PC-3 (cell line): ENCODE measurements at regions not wholly inside any gene's neighbourhood (a gene's known extent, or its start where the extent isn't known, plus 50 kb on each side); places are given as distances from the start of the nearest gene placed in this dataset.

Experiments used
- ATAC-seq: fragments of 200-7000 bp; cut with Tn5 transposase; 2 replicates; pipeline ENCODE4 v1.9.1; 2020; ENCODE audit warnings: mild to moderate bottlenecking, moderate library complexity
- BruUV-seq: library from RNA; stranded (reverse); fragments of 400-500 nt; replicated peaks from 2 replicates; lab custom pipeline; 2021; lab: Mats Ljungman, UMichigan
- CTCF ChIA-PET: fragments of 300-600 bp; sonication (Branson Sonifier 250); formaldehyde crosslinking; loops from one replicate; lab custom pipeline; 2022; ENCODE audit warnings: antibody characterized with exemption; lab: Charles Lee
- POLR2A ChIA-PET: fragments of 300-600 bp; sonication (Branson Sonifier 250); formaldehyde crosslinking; loops from one replicate; lab custom pipeline; 2022; ENCODE audit warnings: antibody characterized with exemption; ENCODE audit not compliant: unreplicated experiment; lab: Charles Lee
- DNase-seq: peaks from one replicate; pipeline ENCODE4 v3.0.0-alpha.2; 2015
- H2AFZ ChIP-seq: fragments of 300-600 bp; sonication (generic); 2 replicates; pipeline ENCODE4 v1.6.0; 2016; ENCODE audit warnings: antibody characterized with exemption, low read length
- H3F3A ChIP-seq: fragments of 300-600 bp; sonication (generic); one replicate; pipeline ENCODE4 v1.6.0; 2017; ENCODE audit warnings: antibody characterized with exemption, low read length, control low read depth, mild to moderate bottlenecking; ENCODE audit not compliant: unreplicated experiment
- H3K27ac ChIP-seq: fragments of 300-600 bp; sonication (generic); 2 replicates; pipeline ENCODE4 v1.5.1; 2016; ENCODE audit warnings: mild to moderate bottlenecking, low read length
- H3K27me3 ChIP-seq: fragments of 300-600 bp; sonication (generic); 2 replicates; pipeline ENCODE4 v1.6.1; 2016; ENCODE audit warnings: low read length, mixed read lengths
- H3K36me3 ChIP-seq: fragments of 300-600 bp; sonication (generic); 2 replicates; pipeline ENCODE4 v1.6.1; 2016; ENCODE audit warnings: low read depth, mixed run types, low read length, mixed read lengths
- H3K4me1 ChIP-seq: fragments of 300-600 bp; sonication (generic); 2 replicates; pipeline ENCODE4 v1.5.1; 2016; ENCODE audit warnings: low read length; ENCODE audit not compliant: insufficient read depth
- H3K4me2 ChIP-seq: fragments of 300-600 bp; sonication (generic); 2 replicates; pipeline ENCODE4 v1.6.0; 2016; ENCODE audit warnings: low read length
- H3K4me3 ChIP-seq: fragments of 300-600 bp; sonication (generic); 2 replicates; pipeline ENCODE4 v1.5.1; 2016; ENCODE audit warnings: mild to moderate bottlenecking, low read length, mixed read lengths
- H3K79me2 ChIP-seq: fragments of 300-600 bp; sonication (generic); 2 replicates; pipeline ENCODE4 v1.6.1; 2017; ENCODE audit warnings: low read length, mixed read lengths
- H3K9ac ChIP-seq: fragments of 300-600 bp; sonication (generic); 2 replicates; pipeline ENCODE4 v1.6.0; 2016; ENCODE audit warnings: mild to moderate bottlenecking, low read length
- H3K9me2 ChIP-seq: fragments of 300-600 bp; sonication (generic); replicated peaks from 2 replicates; pipeline ENCODE4 v1.6.1; 2016; ENCODE audit warnings: mixed run types, low read length, mixed read lengths
- H3K9me3 ChIP-seq: fragments of 300-600 bp; sonication (generic); 2 replicates; pipeline ENCODE4 v1.6.1; 2016; ENCODE audit warnings: low read length, mixed read lengths
- H4K20me1 ChIP-seq: fragments of 300-600 bp; sonication (generic); 2 replicates; pipeline ENCODE4 v1.6.1; 2016; ENCODE audit warnings: low read length, mixed read lengths
- EZH2 ChIP-seq: fragments of 300-600 bp; sonication (generic); IDR thresholded peaks from one replicate; pipeline ENCODE4 v1.6.1; 2017; ENCODE audit warnings: antibody characterized with exemption, mild to moderate bottlenecking, low read length; ENCODE audit not compliant: unreplicated experiment
- EZH2phosphoT487 ChIP-seq: fragments of 300-600 bp; sonication (generic); IDR thresholded peaks from 2 replicates; pipeline ENCODE4 v1.6.1; 2018; ENCODE audit warnings: mild to moderate bottlenecking, antibody characterized with exemption, low read length, borderline replicate concordance
- intact Hi-C: fragments of 100-400 bp; cut with micrococcal nuclease; formaldehyde crosslinking; loops from 2 replicates; pipeline ENCODE4 v1.9.0; 2023
- TF ChIP-seq, protein P1 (sequence below): fragments of 300-600 bp; sonication (generic); conservative IDR thresholded peaks from 2 replicates; pipeline ENCODE4 v1.5.1; 2017; ENCODE audit warnings: antibody characterized with exemption, low read depth, mild to moderate bottlenecking, low read length

DNA sequence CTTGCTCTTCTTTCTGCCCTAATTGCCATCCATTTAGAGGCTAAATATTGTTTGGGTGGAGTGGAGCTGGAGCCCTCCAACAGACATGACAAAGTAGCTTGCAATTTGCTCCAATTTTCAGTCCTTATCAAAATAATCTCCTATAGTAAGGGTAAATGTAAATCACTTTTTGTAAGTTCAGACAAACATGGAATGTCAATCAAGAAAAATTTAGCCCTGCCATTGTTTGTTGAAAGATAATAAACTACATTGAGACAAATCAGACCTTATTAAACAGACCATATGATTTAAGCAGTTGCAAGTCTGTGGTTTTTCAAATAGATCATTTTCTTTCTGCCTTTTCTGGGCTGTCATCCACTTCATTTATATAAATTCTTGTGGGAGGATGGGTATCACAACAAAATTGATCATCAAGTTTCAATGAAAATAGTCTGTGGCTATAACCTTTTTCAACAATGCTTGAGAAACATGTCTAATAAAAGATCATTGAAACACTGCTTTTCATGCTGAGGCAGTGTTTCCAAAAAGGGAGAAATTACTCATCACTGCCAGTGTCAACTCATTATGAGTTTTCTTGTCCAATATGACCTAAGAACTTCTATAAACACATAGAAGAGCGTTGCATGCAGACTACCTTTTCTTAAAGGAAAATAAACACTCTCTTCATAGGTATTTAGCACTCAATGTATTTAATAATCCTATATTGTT is 1152.0 kb upstream of the B3GALT2 start:
- H2AFZ ChIP-seq: no peak overlapping the region
- no peak overlapping the region for H3K4me3 ChIP-seq
- H3K9me3 ChIP-seq: no peaks in the 10 kb centered on the region
- ChIA-PET CTCF (no interaction called here), POLR2A (no interaction called here)
- intact Hi-C loops: no loop called here
- no peaks in the 10 kb centered on the region for H3K9me2 ChIP-seq
- DNase-seq (peak; percentile 11), ATAC-seq (0 out of 2 replicates have a peak, but pooled peaks have one; percentile 38)
- no peaks in the 10 kb centered on the region for H4K20me1 ChIP-seq
- H3K9ac ChIP-seq: no peak overlapping the region
- H3K4me2 ChIP-seq: no peak overlapping the region
- H3K27ac ChIP-seq: no peak overlapping the region
- H3K36me3 ChIP-seq: no peaks in the 10 kb centered on the region
- BruUV-seq: no TSS peak
- H3K27me3 ChIP-seq: no peaks in the 10 kb centered on the region
- no peaks in the 10 kb centered on the region for H3K79me2 ChIP-seq
- no peaks in the 10 kb centered on the region for H3F3A ChIP-seq
- no peak for TF ChIP-seq EZH2
- TF ChIP-seq, protein P1, sequence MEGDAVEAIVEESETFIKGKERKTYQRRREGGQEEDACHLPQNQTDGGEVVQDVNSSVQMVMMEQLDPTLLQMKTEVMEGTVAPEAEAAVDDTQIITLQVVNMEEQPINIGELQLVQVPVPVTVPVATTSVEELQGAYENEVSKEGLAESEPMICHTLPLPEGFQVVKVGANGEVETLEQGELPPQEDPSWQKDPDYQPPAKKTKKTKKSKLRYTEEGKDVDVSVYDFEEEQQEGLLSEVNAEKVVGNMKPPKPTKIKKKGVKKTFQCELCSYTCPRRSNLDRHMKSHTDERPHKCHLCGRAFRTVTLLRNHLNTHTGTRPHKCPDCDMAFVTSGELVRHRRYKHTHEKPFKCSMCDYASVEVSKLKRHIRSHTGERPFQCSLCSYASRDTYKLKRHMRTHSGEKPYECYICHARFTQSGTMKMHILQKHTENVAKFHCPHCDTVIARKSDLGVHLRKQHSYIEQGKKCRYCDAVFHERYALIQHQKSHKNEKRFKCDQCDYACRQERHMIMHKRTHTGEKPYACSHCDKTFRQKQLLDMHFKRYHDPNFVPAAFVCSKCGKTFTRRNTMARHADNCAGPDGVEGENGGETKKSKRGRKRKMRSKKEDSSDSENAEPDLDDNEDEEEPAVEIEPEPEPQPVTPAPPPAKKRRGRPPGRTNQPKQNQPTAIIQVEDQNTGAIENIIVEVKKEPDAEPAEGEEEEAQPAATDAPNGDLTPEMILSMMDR: no peak
- TF ChIP-seq EZH2phosphoT487: no peak
- H3K4me1 ChIP-seq: no peaks in the 10 kb centered on the region

DNA sequence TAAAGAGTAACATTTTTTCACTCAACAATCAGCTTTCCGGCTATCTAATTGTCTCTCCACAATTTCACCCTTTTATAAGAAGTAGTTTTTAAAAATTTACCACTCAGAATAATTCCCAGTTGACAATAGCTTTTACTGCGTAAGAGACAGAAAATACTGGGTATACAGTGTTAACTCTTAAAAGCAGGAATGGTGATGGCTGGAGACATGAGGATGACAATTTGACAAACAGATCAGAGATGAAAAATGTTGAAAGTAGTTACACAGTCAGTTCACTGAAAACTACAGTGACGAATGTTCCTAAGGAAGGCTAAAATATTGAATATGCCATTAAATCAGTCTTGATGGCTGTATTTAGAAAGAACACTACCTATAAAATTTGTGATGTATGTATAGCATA is 1146.8 kb upstream of the B3GALT2 start:
- no peak for TF ChIP-seq EZH2phosphoT487
- TF ChIP-seq, protein P1: no peak
- TF ChIP-seq EZH2: no peak
- intact Hi-C loops: no loop called here
- ChIA-PET POLR2A (no interaction called here), CTCF (no interaction called here)
- Histone ChIP-seq H3F3A (no peaks in the 10 kb centered on the region), H3K9me2 (no peaks in the 10 kb centered on the region), H4K20me1 (no peaks in the 10 kb centered on the region), H3K4me1 (no peaks in the 10 kb centered on the region), H3K4me3 (no peak overlapping the region), H3K79me2 (no peaks in the 10 kb centered on the region), H2AFZ (no peak overlapping the region), H3K4me2 (no peak overlapping the region), H3K27me3 (no peaks in the 10 kb centered on the region), H3K27ac (no peak overlapping the region), H3K9ac (no peak overlapping the region), H3K36me3 (no peaks in the 10 kb centered on the region), H3K9me3 (no peaks in the 10 kb centered on the region)
- ATAC-seq: no peak
- no peak for DNase-seq
- BruUV-seq: no TSS peak

DNA sequence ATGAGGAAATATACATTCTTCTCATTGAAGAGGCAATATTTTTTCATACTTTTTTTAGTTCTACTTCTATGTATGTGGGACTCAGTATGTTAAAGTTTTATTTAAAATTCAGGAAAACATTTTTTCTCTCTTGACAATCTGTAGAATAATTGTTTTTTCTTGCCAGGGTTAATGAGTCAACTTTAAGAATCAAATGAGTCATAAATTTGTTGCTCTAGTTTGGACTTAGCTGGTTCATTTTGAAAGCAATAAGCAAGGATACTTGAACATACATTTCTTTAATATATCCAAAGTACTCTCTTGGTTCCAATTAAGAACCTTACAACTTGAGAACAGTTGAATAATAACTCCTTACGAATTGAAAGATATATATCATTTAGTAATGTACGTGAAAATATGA is 1145.3 kb upstream of the B3GALT2 start:
- H3K4me3 ChIP-seq: no peak overlapping the region
- CTCF ChIA-PET: no interaction called here
- no TSS peak for BruUV-seq
- H3K79me2 ChIP-seq: no peaks in the 10 kb centered on the region
- no peaks in the 10 kb centered on the region for H4K20me1 ChIP-seq
- H3K9me3 ChIP-seq: no peaks in the 10 kb centered on the region
- no peaks in the 10 kb centered on the region for H3K27me3 ChIP-seq
- no peak overlapping the region for H3K4me2 ChIP-seq
- intact Hi-C loops: no loop called here
- H3K4me1 ChIP-seq: no peaks in the 10 kb centered on the region
- H3K27ac ChIP-seq: no peak overlapping the region
- POLR2A ChIA-PET: no interaction called here
- no peak overlapping the region for H3K9ac ChIP-seq
- no peaks in the 10 kb centered on the region for H3K36me3 ChIP-seq
- no peak overlapping the region for H2AFZ ChIP-seq
- no peak for DNase-seq
- no peaks in the 10 kb centered on the region for H3K9me2 ChIP-seq
- no peaks in the 10 kb centered on the region for H3F3A ChIP-seq
- ATAC-seq: no peak
- TF ChIP-seq, protein P1: no peak
- no peak for TF ChIP-seq EZH2
- no peak for TF ChIP-seq EZH2phosphoT487
